T-helper 22 cell (primary cell): ENCODE measurements at regions not wholly inside any gene's neighbourhood (a gene's known extent, or its start where the extent isn't known, plus 50 kb on each side); places are given as distances from the start of the nearest gene placed in this dataset.

Source experiments
- DNase-seq: peaks from one replicate; pipeline ENCODE4 v3.0.0-alpha.2; 2020; ENCODE audit warnings: low read depth

DNA sequence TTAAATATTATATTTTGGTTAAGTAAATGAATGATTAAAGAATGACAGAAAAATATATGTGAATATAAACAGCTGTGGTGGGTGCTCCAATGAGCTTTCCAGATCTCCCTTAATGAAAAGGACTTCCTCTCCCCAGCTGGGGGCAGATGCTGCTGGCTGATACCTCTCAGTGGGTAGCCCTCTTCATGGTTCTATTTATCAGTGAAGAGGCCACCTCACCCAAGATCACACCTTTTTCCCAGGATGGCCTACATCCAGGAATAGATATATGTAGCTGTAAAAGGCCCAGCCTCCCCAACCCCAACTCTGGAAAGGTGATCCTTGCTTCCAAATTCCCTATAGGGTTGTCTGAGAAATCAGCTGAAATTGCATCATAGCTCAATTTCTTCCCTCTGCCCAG is 135.2 kb upstream of the ACVR2A start:
- DNase-seq: no peak

GRCh38 chr2:147703171-147703570 is 141.7 kb upstream of the ACVR2A start:
- DNase-seq: no peak

DNA sequence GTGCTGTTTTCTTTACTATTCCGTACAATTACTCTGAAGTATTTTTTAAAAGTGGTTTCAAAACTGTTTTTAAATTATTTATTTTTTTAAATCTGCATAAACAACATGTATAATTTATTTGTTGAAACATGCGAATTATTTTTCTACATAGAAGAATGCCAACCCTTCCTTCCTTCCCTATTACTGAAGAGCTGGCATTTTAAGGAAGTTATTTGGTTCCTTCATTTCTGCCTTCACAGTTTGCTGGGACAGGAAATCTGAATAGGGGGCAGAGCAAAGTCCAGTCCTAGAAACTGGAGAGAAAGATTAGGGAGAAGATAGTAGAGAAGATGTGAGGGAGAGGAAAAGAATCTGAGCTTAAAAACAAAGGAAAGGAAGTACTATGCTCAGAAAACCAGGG is 146.7 kb upstream of the ACVR2A start:
- no peak for DNase-seq

- no peak for DNase-seq
Observed at GRCh38 chr2:147696426-147696825, 148.4 kb upstream of the ACVR2A start.

DNA sequence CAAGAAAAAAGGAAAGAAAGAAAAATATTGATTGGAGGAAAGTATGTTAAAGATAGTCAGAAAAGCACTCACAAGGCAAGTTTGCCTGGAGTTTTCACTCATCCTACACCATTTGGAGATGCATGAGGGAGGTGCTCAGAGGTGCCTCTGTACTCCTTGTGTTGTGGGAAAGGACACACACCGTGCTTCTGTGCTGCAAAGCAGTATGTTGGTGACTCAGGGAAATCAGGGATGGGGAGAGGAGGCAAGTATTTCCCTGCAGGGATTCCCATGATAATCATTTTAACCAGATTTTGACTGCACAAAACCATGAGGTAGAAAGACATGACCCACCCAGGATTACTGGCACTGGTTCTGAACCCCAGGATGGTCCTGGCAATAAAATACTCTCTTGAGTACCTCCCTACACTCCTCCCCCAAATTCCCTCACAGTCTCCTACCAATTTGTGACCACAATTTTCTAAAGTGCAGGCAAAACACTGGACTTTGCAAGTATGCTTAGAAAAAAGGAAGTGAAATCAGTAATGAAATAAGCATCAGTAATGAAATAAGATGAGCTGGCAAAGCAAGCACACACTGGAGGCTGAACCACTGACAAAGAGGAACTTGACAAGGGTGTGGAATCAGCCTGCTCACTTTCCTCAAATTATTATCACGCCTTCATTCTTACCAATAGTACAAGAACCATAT is 155.5 kb upstream of the ACVR2A start:
- no peak for DNase-seq

GRCh38 chr2:147688242-147688641 is 156.6 kb upstream of the ACVR2A start:
- DNase-seq: no peak

DNA sequence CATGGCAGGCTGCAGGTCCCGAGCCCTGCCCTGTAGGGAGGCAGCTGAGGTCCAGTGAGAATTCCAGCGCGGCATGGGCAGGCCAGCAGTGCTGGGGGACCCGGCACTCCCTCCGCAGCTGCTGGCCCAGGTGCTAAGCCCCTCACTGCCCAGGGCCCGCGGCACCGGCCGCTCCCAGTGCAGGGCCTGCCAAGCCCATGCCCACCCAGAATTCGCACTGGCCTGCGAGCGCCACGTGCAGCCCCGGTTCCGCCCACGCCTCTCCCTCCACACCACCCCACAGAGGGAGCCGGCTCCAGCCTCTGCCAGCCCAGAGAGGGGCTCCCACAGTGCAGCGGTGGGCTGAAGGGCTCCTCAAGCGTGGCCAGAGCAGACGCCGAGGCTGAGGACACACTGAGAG is 158.5 kb upstream of the ACVR2A start:
- no peak for DNase-seq

GRCh38 chr2:147684903-147685302 is 159.9 kb upstream of the ACVR2A start:
- DNase-seq: no peak

GRCh38 chr2:147683380-147683779 is 161.4 kb upstream of the ACVR2A start:
- DNase-seq: no peak

DNA sequence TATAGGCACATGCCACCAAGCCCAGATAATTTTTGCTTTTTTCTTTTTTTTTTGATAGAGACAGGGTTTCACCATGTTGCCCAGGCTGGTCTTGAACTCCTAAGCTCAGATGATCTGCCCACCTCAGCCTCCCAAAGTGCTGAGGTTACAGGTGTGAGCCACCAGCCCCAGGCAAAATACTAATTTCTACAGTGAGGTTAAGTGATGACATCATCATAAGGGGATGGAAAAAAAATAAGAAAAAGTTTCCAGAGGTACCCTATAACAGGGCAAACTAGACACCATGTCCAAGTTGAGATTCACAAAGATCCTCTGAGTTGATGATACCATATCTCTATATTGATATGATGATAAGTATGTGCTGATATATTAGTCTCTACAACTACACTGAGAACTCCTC is 163.7 kb upstream of the ACVR2A start:
- DNase-seq: no peak

GRCh38 chr2:147679955-147680531 is 164.8 kb upstream of the ACVR2A start:
- no peak for DNase-seq

- no peak for DNase-seq
Observed at GRCh38 chr2:147679191-147679954, 165.5 kb upstream of the ACVR2A start.

- no peak for DNase-seq
Observed at GRCh38 chr2:147665105-147665504, 179.7 kb upstream of the ACVR2A start.

DNA sequence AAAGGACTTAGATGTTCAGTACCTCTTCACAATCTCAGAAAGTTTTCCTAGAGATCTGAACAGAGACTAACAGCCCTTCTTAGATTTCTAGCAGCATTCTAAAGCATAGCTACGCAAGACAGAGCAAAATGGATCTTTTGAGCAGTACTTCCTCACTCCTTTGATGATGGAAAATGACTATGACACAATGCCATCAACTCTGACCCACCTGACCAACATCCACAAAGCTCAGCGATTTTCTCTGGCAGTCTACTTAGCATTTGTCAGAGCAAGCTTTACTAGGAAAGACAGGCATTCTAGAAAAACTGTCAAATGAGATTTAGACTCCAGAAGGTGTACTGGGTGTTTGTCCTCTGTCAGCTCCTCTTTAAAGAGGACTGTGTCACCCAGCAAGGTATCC is 180.9 kb upstream of the ACVR2A start:
- no peak for DNase-seq

- DNase-seq: no peak
Observed at GRCh38 chr2:147663153-147663961, 181.5 kb upstream of the ACVR2A start.

GRCh38 chr2:147662221-147662620 is 182.6 kb upstream of the ACVR2A start:
- DNase-seq: no peak

DNA sequence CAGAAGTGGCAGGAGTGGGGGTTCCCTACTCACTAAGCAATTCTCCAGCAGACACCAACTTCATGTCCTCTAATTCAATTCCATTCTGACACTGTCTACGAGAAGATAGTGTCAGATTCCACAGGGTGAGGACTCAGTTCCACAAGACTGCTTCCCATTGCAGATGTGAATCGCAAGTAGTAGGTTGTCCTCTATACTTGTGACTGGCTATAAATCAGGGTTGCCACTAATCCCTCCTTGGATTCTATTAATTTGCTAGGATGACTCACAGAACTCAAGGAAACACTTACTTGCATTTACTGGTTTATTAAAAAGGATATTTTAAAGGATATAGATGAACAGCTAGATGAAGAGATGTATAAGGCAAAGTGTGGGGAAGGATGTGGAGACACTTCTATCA is 184.1 kb upstream of the ACVR2A start:
- no peak for DNase-seq

GRCh38 chr2:147659051-147659450 is 185.8 kb upstream of the ACVR2A start:
- DNase-seq: no peak

DNA sequence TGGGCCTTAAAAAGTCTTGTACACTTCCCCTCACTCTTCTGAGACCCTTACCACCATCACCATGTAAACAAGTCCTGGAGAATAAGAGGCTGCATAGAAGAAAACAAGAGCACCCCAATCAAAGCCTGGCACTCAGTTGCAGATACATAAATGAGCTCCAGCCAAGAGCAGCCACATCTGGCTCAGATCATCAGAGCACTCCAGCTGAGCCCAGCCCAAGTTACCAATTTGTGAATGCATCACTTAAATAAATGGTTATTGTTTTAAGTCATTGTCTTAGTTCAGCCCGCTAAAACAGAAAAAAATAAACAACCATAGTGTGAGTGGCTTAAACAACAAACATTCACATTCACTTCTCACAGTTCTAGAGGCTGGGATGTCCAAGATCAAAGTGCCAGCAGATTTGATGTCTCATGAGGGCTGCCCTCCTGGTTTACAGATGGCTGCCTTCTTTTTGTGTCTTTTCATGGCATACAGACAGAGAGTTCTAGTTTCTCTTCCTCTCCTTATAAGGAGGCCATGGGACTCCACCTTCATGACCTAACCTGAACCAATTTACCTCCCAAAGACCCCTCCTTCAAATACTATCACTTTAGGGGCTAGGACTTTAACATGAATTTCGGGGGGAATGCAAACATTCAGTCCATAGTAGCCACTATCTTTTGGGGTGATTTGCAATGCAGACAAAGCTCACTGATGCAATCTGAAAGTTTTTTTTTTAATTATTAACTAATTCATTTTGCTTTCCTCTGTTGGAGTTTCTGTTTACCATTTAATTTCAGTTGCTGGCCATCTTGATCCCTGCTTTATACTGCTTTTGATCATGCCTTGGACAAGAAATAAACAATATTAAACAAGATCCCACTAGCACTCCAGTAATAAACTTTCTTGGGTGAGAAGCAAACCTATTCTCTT is 187.5 kb upstream of the ACVR2A start:
- no peak for DNase-seq

- DNase-seq: no peak
Observed at GRCh38 chr2:147649998-147650397, 194.8 kb upstream of the ACVR2A start.

DNA sequence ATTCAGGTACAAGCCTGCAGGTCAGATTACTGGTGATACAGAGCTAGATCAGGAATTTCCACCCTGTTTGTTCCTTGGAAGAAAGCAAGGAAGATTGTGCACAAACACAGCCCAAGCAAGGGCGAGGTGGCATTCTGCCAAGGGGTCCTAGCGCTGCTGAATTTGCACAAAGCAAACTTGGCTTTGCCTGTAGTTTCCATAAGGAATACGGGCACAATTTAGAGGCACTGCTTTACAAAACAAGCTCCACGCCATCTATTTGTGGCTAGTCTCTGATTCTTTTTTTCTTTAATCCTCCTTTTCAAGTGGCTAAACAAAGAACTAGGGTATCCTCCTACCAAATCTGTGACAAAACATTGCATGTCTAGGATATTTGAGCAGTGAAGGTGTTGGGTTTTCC is 195.5 kb upstream of the ACVR2A start:
- DNase-seq: no peak

DNA sequence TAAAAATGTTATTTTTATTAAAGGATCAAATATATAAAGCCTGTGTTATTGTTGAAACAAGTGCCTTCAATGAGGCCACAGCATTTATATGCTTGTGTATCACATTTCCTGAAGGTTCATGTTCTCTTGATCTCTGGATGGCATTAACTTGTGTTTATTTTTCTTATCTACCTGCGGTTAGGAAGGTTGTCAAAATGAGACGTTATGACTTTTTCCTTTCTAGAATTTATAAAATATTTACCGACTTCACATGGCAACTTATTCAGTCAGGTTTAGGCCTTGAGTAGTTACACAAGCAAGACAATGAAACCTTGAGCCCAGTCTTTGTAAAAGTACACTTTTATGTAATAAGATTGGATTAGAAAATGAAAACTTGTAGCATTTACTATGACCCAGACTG is 196.4 kb upstream of the ACVR2A start:
- DNase-seq: no peak
